ENCODE measurements at regions not wholly inside any gene's neighbourhood (a gene's known extent, or its start where the extent isn't known, plus 50 kb on each side); places are given as distances from the start of the nearest gene placed in this dataset.
A peak's percentile ranks its signal among the peaks of the same experiment; 100 is the strongest.

- no peak for DNase-seq (ENCODE audit: low spot score)
Measured at GRCh38 chr9:99399474-99399873, 177.4 kb downstream of the SEC61B start.

DNA sequence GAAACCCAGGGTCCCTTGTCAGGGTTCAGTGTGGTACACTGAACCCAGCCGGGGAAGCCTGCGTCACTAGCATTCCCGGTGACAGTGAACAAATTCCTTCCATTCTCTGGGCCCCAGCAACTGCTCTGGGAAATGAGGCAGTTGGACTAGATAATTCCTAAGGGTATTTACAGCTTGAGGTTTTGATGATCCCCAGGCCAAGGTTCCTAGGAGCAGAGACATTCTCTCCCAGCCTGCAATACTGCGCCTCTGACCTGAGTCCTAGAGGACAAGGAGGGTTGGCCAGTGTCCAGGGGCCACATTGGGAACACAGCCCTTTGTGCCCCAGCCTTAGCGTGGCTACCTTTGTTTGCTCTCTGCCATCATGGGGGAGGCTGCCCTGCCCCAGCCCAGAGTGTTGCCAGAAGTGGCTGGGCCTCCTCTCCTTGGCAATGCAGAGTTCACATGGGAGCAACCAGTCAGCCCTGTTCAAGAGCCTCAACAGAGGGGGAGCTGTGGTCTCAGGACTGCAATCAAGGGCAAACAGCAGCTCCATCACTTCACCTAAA, 178.2 kb downstream of the SEC61B start:
- DNase-seq (ENCODE audit: low spot score), result no peak

DNA sequence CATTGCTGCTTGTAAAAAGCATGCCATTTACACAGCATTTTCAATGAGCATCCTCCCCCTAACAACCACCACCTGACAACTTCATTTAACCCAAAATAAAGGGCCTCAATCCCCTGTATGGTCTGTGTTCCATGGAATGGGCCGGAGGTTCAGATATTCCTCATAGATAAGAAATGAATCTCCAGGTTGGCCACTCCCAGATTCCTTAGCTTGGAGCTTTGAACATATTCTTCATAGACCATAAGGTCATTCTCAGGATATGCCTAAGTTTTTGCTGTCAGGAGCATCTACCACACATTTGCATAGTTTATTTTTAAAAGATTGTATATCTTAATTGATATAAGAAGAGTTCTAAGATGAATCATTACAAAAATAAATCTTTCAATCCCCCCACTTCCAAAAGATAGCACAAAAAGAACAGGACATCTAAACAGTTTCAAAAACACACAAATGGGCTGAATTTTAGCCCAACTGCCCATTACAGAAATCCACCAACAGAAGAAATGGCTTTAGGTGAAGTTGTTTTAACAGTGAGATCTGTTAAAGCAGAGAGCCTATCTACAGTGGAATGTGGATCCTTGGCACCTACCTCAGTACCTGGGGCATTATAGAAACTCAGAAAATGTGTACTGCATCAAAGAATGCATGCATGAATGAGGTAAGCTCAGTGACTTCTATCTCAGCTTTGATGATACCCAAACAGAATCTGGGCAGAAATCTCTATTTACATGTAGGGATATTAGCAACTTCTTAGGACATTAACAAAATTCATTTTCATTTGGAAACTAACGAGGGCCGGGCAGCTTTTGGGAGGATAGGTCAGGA, 179.8 kb downstream of the SEC61B start:
- no peak for DNase-seq (ENCODE audit: low spot score)

- no peak for DNase-seq (ENCODE audit: low spot score)
Measured at GRCh38 chr9:99403371-99403770, 181.3 kb downstream of the SEC61B start.

GRCh38 chr9:99405359-99405758, 183.3 kb downstream of the SEC61B start:
- no peak for DNase-seq (ENCODE audit: low spot score)

- DNase-seq (ENCODE audit: low spot score), result no peak
Measured at GRCh38 chr9:99406939-99407338, 184.9 kb downstream of the SEC61B start.

DNA sequence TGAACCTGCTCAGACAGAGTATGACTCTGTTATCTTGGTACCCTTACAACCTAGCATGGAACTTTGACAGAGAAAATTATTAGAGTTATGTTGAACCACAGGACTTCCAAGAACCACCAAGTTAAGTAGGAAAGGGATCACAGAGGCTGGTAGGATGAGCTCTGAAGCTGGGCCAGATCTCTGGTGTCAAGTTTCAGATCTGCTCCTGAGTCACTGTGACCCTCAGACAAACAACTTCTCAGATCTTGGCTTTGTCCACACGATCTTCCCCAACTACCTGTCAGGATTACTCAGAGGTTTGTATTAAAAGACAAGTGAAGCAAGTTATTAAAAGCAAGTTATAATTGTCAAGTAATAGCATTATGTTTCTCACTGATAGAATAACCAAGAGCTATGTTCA, 189.0 kb downstream of the SEC61B start:
- no peak for DNase-seq (ENCODE audit: low spot score)

GRCh38 chr9:99411479-99412115, 189.5 kb downstream of the SEC61B start:
- DNase-seq (ENCODE audit: low spot score), result no peak

GRCh38 chr9:99412606-99413005, 190.5 kb downstream of the SEC61B start:
- no peak for DNase-seq (ENCODE audit: low spot score)

DNA sequence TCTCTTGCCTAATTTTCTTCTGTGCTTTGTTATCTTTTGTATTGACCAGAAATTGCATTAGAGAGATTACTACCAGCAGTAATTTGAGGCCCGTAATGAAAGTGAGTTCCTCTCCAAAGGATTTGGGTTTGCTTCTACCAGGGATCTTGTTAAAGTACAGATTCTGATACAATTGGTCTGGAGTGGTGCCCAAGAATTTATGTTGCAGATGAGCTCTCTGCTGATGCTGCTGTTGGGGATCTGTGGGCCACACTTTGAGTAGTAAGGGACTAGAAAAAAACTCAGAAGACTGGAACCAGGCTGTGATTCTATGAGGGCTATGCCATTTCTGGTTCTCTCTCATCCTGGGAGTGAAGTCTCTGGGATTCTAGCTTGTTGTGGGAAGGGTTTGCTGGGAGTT, 192.2 kb downstream of the SEC61B start:
- DNase-seq (ENCODE audit: low spot score), result no peak

DNA sequence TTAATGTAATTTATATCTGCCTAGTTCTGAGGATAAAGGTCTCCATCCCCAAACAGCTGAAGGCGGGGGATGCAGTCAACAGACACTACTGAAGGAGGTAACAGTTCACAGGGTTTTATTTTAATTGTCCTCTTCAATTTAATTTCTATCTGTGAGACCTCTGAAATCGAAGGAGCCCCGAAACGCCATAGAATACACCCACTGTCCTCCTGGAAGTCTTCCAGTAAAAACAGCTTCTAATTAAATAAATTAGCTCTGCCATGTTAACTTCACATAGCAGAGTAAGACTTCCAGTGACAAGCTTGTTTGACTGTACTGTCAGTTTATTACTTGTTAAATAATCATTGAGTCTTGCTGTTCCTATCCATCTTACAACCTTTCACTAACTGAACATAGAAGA, 193.5 kb downstream of the SEC61B start:
- no peak for DNase-seq (ENCODE audit: low spot score)

GRCh38 chr9:99416007-99416406, 193.9 kb downstream of the SEC61B start:
- DNase-seq (ENCODE audit: low spot score), result peak; percentile 42

DNA sequence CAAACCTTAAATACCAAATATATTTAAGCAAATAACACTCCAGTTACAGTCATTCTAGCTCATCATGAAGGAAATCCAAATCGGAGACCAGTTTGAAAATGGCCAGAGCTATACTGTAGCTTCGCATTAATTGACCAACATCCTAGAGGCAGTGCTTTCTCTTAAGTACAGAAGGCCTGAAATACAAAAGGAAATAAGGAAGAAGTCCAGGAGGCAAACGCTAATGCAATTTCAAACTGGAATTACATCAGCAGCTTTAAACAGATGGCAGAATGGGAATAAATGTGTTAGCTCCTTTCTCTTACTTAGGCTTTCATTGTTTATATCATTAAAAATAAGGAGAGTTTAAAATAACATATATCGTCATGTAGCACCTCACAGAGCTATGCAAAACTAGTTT, 197.0 kb downstream of the SEC61B start:
- DNase-seq (ENCODE audit: low spot score), result no peak

DNA sequence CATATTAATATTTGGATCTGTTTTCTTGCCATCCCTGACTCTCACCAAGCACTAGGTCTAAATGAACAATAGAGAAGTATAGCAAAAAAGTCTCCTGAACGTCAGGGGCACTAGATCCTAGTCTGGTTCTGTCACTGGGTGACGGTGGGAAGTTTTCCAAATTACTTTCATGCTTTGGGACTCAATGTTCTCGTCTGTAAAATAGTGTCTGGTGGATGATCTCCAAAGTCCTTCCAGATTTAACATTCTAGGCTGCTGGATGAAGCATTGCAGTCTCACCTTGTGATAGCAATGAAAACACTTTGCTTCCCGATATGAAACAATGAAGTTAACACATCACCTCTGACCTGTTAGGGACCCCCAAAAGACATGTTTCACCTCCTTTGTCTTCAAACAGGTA, 199.3 kb downstream of the SEC61B start:
- no peak for DNase-seq (ENCODE audit: low spot score)

GRCh38 chr9:99425124-99425523, 203.0 kb downstream of the SEC61B start:
- no peak for DNase-seq (ENCODE audit: low spot score)

DNA sequence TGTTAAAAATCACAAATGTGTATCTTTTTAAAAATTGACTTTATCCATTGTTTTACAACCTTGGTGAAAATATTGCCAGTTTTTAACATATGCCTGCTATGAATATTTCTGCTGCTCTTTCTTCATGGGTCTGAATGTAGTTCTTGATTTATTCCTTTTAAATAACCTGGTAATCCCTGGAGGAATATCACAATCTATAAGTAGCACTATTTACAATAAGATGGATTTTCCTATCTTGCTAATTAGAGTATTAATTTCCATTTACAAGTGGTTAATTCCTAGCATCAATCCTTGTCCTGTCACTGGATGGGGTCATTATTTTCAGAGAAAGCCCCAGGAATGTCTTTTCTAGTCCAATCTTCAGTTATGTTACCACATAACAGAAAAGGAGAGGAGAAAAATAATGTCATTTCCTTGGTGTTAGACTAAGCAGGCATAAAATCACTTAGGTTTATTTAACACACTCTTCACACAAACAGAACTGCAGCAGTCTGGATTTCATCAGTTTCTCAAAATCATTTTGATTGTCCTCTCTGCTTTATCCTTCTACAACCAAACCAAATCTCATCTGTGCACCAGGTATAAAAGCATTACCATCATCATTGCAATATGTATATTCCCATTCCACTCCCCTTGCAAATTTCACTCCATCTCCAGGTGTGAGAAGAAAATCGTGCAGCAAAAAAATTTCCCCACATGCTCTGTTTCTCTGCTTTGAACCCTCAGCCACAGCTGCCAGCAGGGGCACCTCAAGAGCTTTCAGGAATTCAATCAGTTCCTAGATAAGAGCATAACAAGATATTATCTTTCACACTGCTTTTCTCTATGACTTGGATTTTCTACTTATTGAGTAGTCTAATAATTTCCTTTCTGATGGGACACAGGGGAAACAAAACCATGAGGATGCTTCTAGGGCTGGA, 204.1 kb downstream of the SEC61B start:
- DNase-seq (ENCODE audit: low spot score), result no peak

DNA sequence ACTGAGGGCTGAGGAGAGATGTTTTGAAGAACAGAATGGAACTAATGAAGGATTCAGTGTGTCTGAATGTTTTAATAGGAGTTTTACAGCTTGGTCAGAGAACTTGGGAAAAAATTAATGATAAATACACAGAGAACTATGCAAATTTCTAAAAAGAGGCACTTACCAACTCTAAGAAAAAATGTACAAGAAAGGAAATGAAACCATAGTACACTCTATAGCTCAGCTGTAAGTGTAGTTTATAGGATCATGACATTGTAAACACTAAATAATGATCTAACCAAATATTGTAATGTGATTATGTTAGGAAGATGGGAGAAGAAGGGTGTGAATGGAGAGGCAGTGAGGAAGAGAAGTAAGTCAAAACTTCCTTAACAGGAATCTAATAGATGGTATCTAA, 205.2 kb downstream of the SEC61B start:
- no peak for DNase-seq (ENCODE audit: low spot score)

- DNase-seq (ENCODE audit: low spot score), result no peak
Measured at GRCh38 chr9:99430301-99430700, 208.2 kb downstream of the SEC61B start.

- DNase-seq (ENCODE audit: low spot score), result peak; percentile 65
Measured at GRCh38 chr9:99431103-99431502, 209.0 kb downstream of the SEC61B start.

DNA sequence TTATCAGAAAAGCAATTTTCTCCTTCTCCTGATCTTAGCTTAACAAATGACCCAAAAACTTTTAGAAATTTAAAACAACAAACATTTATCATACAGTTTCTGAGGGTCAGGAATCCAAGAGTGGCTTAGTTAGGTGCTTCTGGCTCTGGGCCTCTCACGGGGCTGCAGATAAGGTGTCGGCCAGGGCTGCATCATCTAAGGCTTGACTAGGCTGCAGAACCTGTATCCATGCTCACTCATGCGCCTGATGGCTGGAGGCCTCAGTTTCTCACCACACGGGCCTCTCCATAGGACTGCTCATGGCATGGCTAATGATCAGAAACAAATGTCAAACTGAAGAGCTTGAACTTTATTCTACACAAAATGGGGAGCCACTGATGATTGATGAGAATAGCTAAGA, 210.0 kb downstream of the SEC61B start:
- DNase-seq (ENCODE audit: low spot score), result no peak

DNA sequence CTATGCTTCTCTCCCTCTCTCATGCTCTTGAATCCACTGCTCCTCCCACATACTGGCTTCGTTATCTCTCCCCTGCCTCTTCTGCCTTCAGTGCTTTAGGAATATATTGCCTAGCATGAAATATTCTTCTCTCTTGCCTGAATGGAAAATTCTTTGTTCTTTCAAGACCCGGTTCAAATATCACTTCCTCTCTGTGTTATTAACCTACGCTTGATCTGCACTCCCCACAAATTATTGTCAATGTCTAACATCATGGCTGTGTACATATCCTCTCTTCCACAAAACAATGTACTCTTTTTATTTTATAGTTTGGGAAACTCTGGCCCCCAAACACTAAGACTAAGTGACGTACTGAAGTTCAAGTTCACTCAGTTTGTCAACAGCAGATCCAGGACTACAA, 211.0 kb downstream of the SEC61B start:
- DNase-seq (ENCODE audit: low spot score), result no peak

DNA sequence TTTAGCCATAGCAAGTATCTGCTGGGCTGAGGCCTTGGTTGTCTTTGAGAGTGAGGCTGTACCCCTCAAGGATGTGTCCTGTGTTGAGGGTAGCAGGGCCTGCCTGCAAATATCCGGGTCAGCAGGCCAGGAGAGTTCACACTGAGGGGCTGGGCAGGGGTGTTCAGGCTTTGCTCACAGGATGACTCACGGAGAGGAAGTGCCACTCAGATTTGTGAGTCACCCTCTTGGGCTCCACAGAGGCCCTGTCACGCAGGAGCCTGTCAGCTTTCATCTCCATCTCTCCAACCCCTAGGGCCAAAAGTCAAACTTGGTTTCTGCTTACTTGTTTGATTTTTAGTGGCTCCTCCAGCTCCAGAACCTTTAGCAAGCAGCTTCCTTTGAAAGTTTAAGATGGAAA, 211.5 kb downstream of the SEC61B start:
- DNase-seq (ENCODE audit: low spot score), result peak; percentile 93

Measured in A172 (cell line).